HFFc6 (cell line): ENCODE measurements at regions not wholly inside any gene's neighbourhood (a gene's known extent, or its start where the extent isn't known, plus 50 kb on each side); places are given as distances from the start of the nearest gene placed in this dataset.

ENCODE experiments used
- DNase-seq: peaks from one replicate; pipeline ENCODE4 v3.0.0-alpha.2; 2018
- H3K27ac Mint-ChIP-seq: 2 replicates; pipeline ENCODE4 v1.8.0; 2020; ENCODE audit warnings: mild to moderate bottlenecking, mixed read lengths
- H3K27me3 Mint-ChIP-seq: 2 replicates; pipeline ENCODE4 v1.8.0; 2021; ENCODE audit warnings: mild to moderate bottlenecking, moderate library complexity, mixed read lengths; ENCODE audit not compliant: insufficient read depth
- H3K36me3 Mint-ChIP-seq: 2 replicates; pipeline ENCODE4 v1.8.0; 2021; ENCODE audit warnings: low read depth, mixed read lengths
- H3K4me1 Mint-ChIP-seq: 2 replicates; pipeline ENCODE4 v1.8.0; 2020; ENCODE audit warnings: low read depth, mixed read lengths
- H3K4me3 Mint-ChIP-seq: 2 replicates; pipeline ENCODE4 v1.8.0; 2020; ENCODE audit warnings: mild to moderate bottlenecking, moderate library complexity, mixed read lengths
- H3K9me3 Mint-ChIP-seq: 2 replicates; pipeline ENCODE4 v1.8.0; 2020; ENCODE audit warnings: mild to moderate bottlenecking, mixed read lengths
- TF ChIP-seq, protein P1 (sequence below): fragments of 200-600 bp; sonication (generic); IDR thresholded peaks from 2 replicates; pipeline ENCODE4 v1.5.0; 2021; ENCODE audit warnings: antibody characterized with exemption, mild to moderate bottlenecking

DNA sequence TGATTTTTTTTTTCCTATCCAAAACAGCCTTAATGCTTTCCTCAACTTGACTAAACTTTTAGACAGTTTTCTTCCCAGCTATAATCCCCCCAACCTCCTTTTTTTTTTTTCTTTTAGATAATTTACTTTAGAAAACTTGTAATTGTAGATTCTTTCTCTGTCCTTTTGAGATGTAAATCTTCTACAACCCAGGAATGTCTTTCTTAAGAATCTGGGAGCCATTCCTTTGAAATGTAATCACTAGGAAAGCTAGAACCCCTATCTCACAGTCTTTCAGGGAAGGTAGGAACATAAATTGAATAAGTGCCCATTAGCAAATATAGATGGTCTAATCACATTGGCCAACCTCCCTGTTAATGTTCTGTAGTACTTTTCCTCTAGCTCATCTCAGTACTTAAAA, 285.4 kb downstream of the NUP35 start:
- H3K4me1 Mint-ChIP-seq = no peaks in the 10 kb centered on the region
- TF ChIP-seq, protein P1, sequence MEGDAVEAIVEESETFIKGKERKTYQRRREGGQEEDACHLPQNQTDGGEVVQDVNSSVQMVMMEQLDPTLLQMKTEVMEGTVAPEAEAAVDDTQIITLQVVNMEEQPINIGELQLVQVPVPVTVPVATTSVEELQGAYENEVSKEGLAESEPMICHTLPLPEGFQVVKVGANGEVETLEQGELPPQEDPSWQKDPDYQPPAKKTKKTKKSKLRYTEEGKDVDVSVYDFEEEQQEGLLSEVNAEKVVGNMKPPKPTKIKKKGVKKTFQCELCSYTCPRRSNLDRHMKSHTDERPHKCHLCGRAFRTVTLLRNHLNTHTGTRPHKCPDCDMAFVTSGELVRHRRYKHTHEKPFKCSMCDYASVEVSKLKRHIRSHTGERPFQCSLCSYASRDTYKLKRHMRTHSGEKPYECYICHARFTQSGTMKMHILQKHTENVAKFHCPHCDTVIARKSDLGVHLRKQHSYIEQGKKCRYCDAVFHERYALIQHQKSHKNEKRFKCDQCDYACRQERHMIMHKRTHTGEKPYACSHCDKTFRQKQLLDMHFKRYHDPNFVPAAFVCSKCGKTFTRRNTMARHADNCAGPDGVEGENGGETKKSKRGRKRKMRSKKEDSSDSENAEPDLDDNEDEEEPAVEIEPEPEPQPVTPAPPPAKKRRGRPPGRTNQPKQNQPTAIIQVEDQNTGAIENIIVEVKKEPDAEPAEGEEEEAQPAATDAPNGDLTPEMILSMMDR = no peak
- DNase-seq = no peak
- H3K27me3 Mint-ChIP-seq = no peaks in the 10 kb centered on the region; the same call in 1 of the 2 replicates
- no peaks in the 10 kb centered on the region for H3K36me3 Mint-ChIP-seq
- H3K4me3 Mint-ChIP-seq = no peak overlapping the region
- H3K9me3 Mint-ChIP-seq = peaks cover 19% of the 10 kb centered on the region
- no peak overlapping the region for H3K27ac Mint-ChIP-seq

DNA sequence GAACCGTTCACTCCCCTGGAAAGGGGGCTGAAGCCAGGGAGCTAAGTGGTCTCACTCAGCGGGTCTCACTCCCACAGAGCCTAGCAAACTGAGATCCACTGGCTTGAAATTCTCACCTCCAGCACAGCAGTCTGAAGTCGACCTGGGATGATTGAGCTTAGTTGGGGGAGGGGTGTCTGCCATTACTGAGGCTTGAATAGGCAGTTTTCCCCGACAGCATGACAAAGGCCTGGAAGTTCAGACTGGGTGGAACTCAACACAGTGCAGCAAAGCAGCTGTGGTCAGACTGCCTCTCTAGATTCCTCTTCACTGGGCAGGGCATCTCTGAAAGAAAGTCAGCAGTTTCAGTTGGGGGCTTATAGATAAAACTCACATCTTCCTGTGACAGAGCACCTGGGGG, 292.5 kb downstream of the NUP35 start:
- Mint-ChIP-seq H3K27ac (no peak overlapping the region), H3K4me1 (no peaks in the 10 kb centered on the region), H3K9me3 (peaks cover 31% of the 10 kb centered on the region; the same call in 1 of the 2 replicates), H3K36me3 (no peaks in the 10 kb centered on the region), H3K27me3 (no peaks in the 10 kb centered on the region), H3K4me3 (no peak overlapping the region)
- no peak for DNase-seq
- TF ChIP-seq, protein P1 = no peak

DNA sequence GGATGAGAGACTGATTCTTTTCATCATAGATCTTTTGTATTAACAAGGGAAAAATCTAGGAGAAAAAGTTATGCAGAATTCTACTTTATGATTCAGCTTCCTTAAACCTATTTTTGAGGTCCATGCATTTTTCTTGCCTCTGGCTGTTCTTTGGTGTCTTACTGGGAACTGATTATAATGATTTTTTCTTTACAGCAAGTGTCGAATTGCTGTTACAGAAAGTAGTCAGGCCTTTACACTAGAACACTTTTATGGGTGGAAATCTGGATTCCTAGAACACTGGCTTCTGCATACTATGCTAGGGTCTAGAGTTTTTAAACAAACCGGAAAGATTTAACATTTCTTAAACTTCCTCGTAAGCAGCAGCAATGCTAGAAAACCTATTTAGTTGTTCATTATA, 302.6 kb downstream of the NUP35 start:
- Mint-ChIP-seq H3K4me3 (no peak overlapping the region), H3K27me3 (no peaks in the 10 kb centered on the region), H3K36me3 (0 out of 2 replicates have a peak, but pooled peaks cover 4% of the 10 kb centered on the region), H3K9me3 (peaks cover 40% of the 10 kb centered on the region), H3K27ac (no peak overlapping the region), H3K4me1 (no peaks in the 10 kb centered on the region)
- TF ChIP-seq, protein P1 = no peak
- DNase-seq = no peak

- Mint-ChIP-seq H3K4me3 (no peak overlapping the region), H3K9me3 (peaks cover 32% of the 10 kb centered on the region), H3K27ac (no peak overlapping the region), H3K4me1 (no peaks in the 10 kb centered on the region), H3K36me3 (0 out of 2 replicates have a peak, but pooled peaks cover 4% of the 10 kb centered on the region), H3K27me3 (no peaks in the 10 kb centered on the region)
- TF ChIP-seq, protein P1 = no peak
- no peak for DNase-seq
These were observed 303.3 kb downstream of the NUP35 start for GRCh38 chr2:183427558-183427957.

GRCh38 chr2:183428881-183429280, 304.6 kb downstream of the NUP35 start:
- TF ChIP-seq, protein P1 = no peak
- Mint-ChIP-seq H3K9me3 (peaks cover 25% of the 10 kb centered on the region), H3K36me3 (0 out of 2 replicates have a peak, but pooled peaks cover 4% of the 10 kb centered on the region), H3K4me1 (no peaks in the 10 kb centered on the region), H3K27ac (no peak overlapping the region), H3K4me3 (no peak overlapping the region), H3K27me3 (no peaks in the 10 kb centered on the region)
- DNase-seq = no peak

- no peak for DNase-seq
- Mint-ChIP-seq H3K27me3 (0 out of 2 replicates have a peak, but pooled peaks cover 2% of the 10 kb centered on the region), H3K9me3 (peaks cover 38% of the 10 kb centered on the region), H3K27ac (no peak overlapping the region), H3K4me3 (no peak overlapping the region), H3K36me3 (peaks cover 7% of the 10 kb centered on the region), H3K4me1 (no peaks in the 10 kb centered on the region)
- TF ChIP-seq, protein P1 = no peak
These were observed 314.3 kb downstream of the NUP35 start for GRCh38 chr2:183438541-183438940.
